ENCODE measurements at regions not wholly inside any gene's neighbourhood (a gene's known extent, or its start where the extent isn't known, plus 50 kb on each side); places are given as distances from the start of the nearest gene placed in this dataset.
A peak's percentile ranks its signal among the peaks of the same experiment; 100 is the strongest.
"Not testable (repeated sequence)": the region's sequence is repeated elsewhere in the genome, so short reads cannot be mapped to it uniquely, and the experiment has no call there.

DNA sequence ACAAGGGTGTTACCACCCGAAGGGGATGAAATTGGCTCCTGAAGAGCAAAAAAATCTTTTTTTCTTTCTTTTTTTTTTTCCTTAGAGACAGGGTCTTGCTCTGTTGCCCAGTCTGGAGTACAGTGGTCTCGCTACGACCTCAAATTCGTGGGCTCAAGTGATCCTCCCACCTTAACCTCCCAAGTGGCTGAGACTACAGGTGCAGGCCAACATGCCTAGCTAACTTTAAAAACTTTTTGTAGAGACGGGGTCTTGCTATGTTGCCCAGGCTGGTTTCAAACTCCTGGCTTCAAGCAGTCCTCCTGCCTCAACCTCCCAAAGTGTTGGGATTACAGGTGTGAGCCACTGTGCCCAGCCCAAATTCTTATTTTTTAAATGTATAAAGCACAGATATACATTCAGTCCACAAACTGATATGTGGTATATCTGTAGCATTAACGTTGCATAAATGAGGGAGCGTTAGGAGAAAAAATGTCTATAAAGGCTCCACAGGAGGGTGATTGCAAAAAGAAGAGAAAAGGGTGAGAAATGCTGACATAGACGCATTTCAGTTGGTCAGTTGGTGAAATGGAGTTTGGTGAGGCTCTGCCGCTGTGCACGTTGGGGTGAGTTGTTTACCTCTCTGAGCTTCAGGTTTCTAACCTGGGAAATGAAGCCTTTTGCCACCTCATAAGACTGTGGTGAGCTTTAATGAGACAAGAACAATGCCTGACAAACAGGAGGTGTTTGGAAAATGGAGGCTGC, 100.7 kb upstream of the PODXL start:
- no peak for DNase-seq

DNA sequence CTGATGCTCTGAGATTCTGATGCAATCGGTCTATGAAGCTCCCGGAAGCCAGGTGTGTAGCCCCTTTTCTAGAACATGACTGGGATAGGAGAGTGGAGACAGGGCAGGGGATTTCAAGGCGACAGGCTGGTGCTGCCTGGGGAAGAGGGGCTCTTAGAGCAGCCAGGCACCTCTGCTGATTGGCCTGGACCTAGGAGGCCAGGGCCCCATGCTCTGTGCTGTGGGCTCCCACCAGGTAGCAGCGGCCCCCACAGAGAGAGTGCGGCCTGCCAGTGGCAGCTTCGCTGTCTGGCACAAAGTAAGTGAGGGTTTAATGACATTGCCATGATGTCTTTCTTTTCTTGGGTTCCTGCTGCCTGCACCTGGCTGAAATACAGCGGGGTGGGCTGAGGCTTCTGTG, 99.4 kb upstream of the PODXL start:
- no peak for DNase-seq

DNA sequence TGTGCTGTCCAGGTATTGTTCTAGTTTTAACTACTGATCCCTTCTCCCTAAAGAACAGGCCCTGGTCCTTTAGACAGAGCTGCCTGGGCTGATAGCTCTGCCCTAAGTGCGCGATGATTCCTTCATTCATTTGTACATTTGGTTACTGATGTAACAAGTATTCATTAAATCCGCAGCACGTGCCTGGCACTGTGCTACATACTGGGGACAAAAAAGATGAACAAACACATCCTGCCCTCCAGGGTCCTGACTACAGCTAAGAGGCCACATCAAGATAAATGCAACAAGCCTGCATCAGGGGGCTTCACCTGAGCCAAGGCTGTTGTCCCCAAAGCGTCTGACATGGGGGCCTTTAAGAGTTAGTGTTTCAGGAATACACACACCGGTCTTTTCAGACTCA, 99.0 kb upstream of the PODXL start:
- DNase-seq, result no peak

DNA sequence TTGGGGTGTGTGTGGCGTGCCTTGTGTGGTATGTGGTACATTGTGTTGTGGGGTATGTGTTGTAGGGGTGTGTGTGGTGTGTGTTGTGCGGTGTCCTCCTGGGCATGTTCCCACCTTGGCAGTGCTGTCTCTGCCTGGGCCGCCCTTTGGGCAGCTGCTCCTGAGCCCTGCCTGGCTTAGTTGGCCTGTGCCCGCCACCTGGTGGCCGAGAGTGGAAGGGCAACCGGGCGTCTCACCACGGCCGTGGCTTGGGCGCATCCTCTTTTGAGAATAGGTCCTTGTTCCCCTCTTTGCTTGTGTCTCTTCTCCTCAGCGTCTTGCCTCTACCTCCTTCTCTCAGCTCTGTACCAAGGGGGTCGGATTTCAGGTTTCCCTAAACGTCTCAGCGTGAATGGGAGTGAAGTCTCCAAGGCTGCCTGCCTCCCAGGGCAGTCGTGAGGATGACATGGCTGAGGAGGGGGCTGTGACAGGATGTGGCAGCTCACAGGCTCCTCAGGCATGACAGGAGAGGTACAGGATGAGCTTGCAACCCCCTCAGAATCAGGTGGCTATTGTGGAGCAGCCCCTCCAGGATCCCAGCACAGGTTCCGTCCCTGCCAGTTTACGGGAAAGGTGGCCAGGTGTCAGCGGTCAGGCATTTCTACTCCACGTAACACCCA, 98.4 kb upstream of the PODXL start:
- peak; percentile 51 for DNase-seq

DNA sequence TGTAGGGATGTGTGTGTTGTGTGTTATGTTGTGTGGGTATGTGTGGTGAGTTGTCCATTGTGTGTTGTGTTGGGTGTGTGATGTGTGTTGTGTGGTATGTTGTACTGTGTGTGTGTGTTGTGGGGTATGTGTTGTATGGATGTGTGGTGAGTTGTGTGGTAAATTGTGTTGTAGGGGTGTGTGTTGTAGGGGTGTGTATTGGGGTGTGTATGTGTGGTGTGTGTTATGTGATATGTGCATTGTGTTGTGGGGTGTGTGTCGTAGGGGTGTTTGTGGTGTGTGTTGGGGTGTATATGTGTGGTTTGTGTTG, 97.8 kb upstream of the PODXL start:
- DNase-seq, result no peak

DNA sequence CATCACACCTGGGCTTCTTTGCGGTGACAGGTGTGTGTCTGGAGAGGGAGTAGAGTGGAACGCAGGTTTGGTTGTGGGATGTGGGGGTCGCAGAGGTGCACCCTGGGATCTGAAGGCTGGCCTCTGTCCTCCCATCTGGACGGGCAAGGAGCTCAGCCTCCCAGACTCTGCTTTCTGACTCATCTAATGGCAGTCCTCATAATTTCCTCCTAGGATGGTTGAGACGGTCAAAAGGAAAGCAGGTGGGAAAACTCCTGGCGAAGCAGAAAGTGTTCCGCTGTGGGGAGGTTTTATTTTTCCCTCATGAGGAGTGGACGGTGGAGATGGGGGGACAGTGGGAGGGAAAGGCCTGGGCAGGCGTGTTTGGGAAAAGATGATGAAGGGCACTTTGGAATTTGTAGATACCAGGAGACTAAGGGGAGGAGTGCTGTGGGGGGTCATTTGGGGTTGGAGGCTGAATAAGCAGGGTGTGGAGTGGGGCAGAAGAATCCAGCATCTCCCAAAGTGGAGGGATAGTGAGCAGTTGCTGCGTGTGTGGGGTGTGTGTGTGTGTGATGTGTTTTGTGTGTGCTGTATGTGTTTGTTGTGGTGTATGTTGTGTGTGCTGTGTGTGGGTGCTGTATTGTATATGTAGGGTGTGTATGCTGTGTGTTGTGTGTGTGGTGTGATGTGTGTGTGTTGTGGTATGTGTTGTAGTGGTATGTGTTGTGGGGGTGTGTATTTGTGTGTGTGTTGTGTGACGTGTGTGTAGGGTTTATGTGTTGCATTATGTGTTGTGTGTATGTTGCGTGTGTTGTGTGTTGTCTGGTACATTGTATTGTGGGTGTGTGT, 97.2 kb upstream of the PODXL start:
- DNase-seq, result no peak

DNA sequence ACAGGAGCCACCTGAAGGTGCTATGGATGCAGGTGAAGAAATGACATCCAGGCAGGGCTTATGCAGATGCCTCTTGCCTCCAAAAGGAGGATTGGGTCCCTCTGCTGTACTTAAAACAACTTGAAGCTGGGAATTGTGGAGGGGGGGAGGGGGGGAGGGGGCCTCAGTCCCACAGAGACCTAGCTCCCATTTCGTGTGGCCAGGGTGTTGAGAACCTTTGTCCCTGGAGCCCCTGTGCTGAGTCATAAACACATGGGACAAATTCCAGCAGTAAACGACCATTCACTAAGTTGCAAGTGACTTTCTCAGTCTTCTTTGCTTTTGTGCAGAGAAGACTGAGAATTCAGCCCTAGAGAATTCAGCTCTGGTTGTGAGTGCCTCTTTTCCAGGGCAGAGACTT, 96.5 kb upstream of the PODXL start:
- DNase-seq, result no peak

DNA sequence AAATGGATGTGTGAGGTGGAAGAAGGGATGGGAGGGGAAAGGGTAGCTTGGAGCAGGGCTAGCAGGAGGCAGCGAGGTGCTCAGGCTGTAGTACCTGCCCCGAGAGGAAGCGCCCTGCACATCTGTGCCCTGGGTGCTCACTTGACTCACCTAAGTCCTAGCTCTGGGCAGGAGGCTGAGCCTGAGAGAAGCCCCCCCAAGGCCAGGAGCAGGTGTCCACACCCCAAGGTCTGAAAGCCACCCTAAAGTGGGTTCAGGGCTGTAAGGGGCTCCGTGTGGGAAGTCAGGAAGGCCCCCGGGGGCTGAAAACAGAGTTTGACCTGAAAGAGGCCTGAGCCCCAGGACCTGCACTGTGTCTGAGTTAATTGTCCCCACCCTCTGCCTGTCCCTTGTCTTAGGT, 95.8 kb upstream of the PODXL start:
- no peak for DNase-seq

DNA sequence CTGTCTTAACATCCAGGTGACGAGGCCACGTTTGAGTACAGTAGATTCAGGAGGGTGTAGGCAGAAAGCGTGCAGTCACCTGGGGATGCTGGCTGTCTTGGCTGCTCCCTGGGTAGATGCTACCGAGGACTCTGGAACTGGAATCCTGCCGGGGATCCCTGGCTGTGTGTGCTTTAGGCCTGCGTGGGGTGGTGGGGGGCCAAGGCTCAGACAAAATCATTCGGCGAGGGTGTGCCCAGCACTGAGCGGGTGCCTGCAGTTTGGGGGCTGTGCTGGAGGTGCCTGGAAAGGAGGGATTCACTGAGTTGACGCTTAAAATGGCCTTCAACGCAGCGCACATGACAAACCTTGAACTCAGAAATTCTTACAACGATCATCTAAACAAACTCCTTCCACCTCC, 93.5 kb upstream of the PODXL start:
- DNase-seq, result no peak

DNA sequence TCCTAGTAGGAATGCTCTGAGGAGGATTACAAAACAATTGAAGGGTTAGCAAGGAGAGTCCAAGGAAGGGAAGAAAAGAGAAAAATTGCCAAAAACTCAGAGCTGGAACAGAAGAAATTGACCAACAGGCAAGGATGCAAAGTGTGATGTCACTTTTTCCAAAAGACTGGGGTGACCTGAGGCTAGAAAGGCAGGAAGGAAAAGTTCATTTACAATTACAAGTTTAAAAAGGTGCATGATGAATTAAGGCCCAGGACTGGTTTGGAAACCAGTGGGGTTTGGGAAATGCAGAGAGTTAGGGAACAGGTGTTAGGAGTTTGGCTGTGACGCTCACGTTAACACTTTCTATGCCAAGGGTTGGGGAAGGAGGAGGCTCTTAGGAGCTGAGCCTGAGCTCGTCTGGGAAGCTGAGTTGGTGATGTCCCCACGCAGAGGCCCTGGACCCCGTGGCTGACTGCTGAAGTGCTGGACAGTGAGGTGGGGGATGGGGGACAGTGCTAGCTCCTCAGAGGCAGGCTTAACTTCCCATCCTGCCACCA, 92.6 kb upstream of the PODXL start:
- DNase-seq, result no peak

DNA sequence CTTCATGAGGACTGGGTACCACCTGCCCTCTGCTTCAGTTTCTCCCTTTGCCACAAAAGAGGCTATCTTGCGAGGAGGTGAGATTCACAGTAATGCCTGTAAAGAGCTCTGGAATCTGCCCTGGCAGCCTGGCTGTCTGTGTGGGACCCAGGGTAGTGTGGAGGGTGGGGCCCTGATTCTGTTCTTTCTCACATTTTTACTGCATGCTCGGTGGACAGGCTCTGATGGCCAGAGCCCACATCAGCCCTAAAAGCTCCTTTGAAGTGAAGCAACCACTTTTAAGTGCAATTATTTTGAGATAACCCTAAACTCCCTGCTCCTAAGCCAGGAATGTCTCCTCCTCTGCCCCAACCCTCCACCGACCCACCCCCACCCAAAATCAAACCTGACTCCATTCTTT, 92.1 kb upstream of the PODXL start:
- DNase-seq, result no peak

DNA sequence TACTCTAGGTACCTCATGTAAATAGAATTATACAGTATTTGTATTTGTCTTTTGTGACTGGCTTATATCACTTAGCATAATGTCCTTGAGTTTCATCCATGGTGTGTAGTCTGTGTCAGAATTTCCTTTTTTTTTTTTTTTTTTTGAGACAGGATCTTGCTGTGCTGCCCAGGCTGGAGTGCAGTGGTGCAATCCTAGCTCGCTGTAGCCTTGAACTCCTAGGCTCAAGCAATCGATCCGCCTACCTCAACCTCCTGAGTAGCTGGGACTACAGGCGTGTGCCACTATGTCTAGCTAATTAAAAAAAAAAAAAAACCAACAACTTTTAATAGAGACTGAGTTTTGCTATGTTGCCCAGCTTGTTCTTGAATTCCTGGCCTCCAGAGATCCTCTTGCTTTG, 89.8 kb upstream of the PODXL start:
- no peak for DNase-seq

DNA sequence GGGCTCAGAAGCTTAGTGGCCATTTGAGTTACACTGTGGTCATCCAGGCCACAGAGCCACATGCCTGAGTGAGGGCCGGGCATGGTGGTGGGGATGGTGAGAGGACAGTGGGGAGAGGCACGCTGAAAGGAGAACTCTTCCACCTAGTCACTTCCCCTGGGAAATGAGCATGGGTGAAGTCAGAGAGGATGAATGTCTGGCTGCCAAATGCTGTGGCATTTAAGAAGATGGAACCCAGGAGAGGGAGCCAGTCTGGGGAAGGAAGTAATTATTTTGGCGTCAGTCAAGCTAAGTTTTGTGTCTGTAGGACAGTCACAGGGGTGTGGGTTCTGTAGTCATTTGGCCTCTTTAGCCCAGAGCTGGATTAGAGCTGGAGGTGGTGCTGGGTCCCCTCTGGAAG, 86.0 kb upstream of the PODXL start:
- DNase-seq, result no peak

DNA sequence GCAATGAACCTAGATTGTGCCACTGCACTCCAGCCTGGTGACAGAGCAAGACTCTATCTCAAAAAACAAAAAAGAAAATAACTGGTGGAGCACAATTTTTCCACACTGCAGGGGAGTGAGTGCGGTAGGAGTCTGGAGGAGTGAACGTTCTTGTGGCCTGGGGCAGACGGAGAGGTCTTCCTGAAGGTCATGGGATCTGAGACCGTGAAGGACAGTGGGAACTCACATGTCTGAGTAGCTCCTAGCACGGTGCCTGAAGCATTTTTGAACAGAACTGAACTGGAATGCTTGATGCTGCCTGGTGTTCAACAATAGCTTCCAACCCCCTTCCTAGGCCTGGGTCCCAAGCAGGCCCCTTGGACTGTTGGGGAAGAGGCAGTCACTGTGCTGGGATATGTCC, 84.3 kb upstream of the PODXL start:
- no peak for DNase-seq

DNA sequence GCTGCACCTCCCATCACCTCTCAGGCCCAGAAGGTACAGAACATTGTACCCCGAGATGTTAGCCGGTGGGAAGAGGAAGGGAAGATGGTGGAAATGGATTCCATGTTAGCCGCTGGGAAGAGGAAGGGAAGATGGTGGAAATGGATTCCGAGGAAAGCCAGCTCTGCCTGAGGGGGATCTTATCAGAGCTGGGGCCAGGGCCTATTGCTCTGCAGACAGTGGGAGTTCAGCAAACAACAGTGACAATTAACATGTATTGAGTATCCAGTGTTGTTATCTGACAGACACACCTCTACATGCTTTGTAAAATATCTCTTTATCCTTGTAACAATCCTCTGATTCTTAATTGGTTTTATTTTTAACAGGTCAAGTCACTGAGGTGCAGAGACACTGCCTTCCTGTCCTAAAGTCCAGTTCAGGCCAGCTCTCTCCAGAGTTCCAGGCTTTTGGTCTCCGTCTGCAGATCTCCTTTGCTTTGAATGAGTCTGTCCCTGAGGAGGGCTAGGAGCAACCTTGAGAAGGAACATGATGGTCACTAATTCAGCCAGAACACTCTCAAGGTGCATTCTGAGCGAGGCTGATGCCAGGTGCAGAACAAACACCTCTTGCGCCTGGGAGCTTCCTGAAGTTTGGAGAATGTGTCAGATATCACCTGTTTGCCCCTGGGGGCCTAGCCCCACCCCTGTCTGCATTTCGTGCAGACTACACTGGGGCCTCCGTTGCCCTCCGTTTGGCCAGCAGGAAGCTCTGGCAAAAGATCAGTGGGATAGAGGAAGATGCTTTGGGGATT, 82.4 kb upstream of the PODXL start:
- DNase-seq, result no peak

DNA sequence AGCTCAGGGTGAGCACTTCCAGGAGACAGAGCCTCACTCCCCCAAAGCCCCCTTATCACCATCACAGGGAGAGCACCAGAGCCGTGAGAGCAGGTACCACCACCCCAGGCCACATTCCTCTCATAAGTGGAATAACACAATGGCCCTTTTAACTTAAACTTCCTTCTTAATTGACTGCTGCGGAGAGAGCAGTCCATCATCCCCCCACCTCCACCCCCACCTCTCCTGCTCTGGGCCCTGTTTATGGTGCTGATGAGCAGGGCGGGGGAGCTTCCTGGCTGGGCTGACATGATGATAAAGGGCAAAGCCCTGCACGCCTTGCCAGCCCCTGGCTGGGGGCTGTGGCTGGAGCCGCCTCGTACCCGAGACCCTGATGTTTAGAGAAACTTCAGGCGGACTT, 81.4 kb upstream of the PODXL start:
- DNase-seq, result no peak

DNA sequence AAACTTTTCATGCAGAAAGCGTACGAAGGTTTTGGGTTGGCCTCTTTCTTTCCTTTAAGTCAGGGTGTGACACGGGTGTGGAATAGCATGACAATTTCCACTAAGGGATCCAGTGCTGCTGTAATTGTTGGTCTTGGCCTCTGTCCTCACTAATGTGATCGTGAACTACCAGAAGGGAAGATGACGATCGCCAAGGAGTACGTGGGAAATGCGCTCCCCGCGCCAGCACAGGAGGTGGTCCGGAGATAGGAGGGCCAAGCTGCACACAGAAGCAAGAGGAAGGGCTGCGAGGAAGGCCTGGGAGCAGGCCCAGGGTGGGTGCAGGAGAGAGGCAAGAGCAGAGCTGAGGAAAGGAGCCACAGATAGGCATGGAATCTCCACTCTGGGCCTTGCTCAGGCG, 79.7 kb upstream of the PODXL start:
- no peak for DNase-seq

DNA sequence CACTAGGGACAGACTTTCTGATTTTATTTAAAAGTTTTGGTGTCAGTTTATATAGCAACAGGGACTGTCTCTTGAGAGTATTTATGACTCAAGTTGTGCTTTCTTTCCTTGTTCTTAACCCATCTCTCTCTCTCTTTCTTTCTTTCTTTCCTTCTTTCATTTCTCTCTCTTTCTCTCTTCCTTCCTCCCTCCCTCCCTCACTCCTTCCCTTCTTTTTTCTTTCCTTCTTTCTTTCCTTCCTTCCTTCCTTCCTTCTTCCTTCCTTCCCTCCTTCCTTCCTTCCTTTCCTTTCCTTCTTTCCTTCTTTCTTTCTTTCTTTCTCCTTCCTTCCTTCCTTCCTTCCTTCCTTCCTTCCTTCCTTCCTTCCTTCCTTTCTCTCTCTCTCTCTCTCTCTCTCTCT, 77.8 kb upstream of the PODXL start:
- DNase-seq, result not testable (repeated sequence)

DNA sequence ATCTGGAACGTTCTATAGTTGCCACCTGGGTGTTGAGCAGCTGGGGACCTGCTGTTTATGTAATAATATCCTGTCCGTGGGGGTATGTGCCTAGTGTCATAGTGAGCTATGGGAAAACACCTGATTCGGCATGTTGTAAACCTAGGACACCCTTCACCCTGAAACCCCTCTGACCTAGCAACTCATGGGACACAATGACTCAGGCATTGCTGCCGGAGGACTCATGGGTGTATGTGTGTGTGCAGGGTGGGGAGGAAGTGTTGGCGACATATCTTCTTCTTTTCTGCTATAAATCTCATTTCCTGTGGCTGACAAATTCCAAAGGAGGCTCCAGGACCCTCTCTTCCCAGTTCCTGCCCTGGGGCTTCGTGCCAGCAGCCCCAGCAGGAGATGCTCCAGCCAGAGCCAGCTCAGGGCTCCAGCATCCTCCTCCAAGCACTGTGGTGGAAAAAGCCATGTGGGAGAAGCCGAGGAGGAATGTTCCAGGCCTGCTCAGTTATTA, 77.0 kb upstream of the PODXL start:
- DNase-seq, result no peak

DNA sequence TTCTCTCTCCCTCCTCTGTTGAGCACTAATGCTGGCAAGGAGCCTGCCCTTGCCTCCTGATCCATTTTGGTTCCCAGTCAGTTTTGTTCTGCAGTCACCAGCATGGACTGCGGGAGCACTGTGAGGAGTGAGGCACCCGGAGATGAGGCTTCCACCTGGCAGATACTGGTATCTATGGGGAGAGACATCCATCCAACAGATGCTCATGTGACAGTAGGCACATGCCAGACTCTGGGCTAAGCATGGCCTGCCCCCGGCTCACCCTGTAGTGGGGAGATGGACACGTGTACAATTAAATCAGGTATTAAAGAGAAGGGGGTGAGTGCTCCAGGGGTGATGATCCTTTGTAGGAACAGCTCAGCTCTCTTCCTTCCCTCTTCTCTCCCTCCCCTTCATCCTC, 74.0 kb upstream of the PODXL start:
- no peak for DNase-seq

DNA sequence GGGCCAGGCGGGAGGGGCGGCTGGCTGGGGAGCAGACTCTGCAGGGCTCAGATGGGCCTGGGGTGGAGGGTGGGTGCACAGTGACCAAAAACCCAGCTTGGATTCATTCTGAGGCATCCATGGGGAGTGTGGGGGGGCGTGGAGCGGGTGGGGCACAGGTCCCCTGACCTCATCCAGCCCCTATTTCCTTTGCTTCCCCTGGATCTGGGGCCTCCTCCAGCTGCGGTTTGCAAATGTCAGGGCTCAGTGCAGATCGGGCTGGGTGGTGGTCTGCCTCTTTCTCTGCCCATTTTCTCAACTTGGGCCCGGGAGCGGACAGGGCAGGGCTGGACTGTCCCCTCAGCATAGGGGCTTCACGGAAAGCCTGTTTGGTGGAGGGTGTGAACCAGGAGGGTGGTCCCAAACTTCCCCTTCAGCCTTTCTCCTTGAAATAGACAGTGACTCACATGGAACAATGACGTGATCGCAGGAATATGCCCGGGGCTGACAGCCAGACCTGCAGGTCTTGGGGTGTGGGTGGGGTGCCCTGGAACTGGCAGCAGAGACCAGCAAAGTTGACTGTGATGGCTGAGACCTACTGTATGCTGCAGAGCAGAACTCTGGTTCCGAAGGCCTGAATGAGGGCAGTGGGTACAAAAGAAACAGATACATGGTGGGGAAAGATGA, 72.9 kb upstream of the PODXL start:
- DNase-seq, result no peak

DNA sequence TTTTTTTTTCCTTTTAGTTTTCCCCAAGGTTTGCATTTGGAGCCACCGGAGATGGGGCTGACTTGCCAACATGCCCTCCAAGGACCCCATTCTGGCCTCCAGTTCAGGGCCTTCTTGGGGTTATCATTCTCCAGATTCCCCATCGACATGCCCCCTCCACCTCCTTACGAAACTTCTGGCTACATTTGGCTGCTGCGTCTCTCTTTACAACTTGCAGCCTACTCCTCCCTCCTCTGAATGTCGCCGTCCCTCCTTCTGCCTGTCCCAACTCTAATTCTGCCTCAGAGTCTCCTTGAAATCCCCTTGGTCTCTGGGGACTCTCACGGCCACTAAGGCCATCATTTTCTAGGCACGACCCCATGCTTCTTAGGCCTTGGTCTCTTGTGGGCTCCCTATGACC, 72.2 kb upstream of the PODXL start:
- no peak for DNase-seq
